Daoy (cell line): ENCODE measurements at regions not wholly inside any gene's neighbourhood (a gene's known extent, or its start where the extent isn't known, plus 50 kb on each side); places are given as distances from the start of the nearest gene placed in this dataset.

ENCODE experiments used
- DNase-seq: peaks from one replicate; pipeline ENCODE4 v3.0.0-alpha.2; 2015; ENCODE audit warnings: low read depth

DNA sequence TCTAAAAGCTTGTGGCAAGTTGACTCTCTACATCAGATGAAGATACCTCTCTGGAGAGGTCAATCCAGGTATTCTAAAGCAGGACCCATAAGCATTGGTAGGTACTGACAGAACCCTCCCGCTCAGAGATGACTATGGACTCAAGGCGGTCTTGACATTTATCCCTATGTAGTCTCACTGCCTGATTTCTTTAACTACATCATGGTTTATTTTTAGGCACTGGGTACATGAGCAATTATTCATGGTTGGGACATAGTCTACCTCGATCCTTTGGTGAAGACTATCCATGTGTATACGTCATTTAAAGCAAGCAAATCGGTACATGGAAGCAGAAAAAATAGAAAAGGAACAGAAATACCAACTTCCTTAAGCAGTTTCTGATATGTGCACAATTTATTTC is 136.2 kb upstream of the TAB2 start:
- DNase-seq, result no peak

DNA sequence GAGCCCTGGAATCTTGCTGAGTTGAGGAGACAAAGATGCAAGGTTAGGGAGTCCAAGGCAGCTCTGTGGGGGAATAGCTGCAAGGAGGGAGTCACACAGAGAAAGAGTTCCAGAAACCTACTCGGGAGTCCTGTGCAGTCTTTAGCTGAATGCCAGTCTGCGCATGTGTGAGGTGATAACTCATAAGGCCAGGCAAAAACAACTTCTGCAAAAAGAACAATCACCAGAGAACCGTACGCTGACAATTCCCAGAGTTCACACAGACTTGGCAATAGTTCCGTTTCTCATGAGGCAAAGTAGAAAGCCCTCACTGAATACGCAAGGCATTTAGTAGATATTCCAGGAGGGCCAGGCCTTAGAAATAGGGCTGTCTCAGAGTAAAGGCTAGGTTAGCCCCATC is 135.2 kb upstream of the TAB2 start:
- no peak for DNase-seq

DNA sequence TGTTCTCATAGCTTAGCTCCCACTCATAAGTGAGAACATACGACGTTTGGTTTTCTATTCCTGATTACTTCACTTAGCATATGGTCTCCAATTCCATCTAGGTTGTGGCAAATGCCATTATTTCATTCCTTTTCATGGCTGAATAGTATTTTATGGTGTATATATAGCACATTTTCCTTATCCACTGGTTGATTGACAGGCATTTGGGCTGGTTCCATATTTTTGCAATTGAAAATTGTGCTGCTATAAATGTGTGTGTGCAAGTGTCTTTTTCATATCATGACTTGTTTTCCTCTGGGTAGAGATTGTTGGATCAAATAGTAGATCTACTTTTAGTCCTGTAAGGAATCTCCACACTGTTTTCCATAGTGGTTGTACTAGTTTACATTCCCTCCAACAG is 133.0 kb upstream of the TAB2 start:
- no peak for DNase-seq

DNA sequence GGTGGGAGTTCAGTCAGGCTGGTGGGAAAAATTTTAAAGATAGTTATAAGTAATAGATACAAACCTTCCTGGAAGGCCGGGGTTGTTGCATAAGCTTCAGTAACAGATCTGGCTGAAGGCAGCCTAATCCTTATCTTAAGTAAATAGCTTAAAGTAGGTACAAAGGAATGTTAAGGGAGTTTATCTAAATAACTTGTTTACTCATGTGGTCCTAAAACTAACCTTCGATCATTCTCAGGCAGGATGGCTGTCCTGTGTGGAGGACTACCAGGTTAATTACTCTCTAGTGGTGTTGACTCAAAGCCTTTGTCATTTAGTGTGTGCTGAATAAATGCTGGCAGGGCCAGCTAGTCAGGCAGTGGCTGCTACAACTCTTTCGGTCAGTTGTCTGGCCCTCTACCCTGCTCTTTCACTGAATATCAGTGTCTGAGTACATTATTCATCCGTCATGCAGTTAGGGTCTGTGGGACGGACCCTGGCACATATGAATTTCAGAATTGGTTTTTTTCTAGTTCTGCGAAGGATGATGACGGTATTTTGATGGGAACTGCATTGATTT is 131.6 kb upstream of the TAB2 start:
- DNase-seq, result no peak

DNA sequence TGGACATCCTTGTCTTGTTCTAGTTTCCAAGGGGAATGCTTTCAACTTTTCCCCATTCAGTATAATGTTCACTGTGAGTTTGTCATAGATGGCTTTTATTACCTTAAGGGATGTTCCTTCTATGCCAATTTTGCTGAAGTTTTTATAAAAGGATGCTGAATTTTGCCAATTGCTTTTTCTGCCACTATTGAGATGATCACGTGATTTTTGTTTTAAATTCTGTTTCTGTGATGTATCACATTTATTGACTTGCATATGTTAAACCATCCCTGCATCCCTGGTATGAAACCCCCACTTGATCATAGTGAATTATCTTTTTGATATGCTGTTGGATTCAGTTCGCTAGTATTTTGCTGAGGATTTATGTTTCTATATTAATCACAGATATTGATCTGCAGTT is 130.6 kb upstream of the TAB2 start:
- DNase-seq, result no peak

DNA sequence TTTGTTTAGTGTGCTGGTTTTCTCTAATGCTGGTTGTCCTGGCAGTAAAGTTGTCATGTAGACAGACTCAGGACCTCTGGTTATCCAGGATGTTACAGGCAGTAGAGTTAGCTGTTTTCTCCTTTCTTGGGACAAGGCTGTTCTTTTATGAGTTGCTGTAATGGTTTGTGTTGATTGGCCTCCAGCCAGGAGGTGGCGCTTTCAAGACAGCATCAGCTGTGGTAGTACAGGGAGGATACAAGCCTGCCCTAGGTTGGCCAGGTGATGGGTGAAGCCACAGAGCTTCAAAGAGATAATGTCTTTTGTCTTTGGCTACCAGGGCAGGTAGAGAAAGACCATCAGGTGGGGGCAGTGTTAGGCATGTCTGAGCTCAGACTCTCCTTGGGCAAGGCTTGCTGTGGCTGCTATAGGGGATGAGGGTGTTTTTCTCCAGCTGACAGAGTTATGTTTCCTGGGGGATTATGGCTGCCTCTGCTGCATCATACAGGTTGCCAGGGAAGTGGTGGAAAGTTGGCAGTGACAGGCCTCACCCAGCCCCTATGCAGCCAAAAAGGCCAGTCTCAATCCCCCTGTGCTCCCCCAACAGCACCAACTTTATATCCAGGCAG is 127.2 kb upstream of the TAB2 start:
- DNase-seq, result peak; percentile 55

DNA sequence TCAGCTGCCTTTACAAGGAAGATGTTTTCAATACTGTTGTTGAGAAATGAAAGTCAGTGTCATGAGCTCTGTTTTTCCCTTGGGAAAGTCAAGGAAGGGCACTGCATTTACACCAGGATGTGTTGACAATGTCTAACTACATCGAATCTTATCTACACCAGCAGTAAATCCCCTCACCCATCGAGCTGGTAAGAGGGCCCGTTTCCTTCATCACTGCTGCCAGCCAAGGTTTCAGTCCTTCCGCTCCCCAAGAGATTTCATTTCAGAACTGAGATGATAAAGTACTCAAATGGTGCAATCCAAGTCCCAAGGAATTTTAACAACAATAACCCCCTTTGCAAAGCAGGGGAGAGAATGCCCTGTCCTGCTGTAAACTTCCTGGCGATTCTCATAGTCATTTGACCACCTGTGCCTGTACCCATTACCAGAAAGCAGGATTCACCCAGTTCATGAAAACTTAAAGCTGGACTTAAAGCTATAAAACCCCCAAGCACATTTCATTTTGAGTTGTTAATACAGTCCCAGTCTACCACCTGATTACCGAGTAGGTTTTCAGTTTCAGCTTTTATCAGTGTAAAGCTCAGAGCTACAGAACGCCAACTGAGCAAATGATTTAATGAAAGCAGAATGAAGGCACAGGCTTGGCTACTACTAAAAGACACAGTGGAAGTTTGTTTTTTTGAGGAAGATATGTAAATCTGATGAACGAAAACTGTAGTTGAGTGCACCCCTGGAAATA is 122.5 kb upstream of the TAB2 start:
- DNase-seq, result no peak

DNA sequence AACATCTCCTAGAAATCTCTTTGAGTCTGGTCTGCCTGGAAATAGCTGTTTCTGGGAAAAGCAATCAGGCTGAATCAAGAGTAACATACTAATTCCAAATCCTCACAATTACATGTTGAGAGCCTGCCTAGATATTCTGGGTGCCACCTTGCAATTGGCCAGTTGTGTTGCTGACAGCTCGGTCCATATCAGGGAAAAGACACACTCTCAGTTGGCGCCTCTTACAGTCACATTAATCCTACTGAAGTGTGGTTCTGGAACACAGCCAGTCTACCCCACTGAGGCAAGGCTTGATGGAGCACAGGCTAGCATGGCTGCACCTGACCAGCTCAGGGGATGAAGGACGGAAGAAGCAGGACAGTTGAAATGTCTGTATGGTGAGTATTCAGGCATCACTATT is 121.4 kb upstream of the TAB2 start:
- DNase-seq, result no peak

DNA sequence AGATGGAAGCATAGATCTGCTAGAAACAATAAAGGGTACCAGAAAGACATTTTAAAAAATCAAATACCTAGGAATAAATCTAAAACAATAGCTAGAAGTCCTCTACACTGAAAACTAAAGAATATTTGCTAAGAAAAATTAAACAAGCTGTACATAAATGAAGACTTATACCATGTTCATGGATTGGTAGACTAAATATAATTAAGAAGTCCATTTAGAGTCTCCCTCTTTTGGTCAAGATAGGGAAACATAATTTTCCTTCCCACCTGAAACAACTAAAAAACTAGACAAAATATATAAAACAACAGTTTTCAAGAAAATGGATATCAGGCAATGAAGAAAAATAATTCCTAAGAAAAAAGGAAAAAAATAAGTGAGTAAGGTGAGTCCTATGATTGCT is 120.0 kb upstream of the TAB2 start:
- no peak for DNase-seq

DNA sequence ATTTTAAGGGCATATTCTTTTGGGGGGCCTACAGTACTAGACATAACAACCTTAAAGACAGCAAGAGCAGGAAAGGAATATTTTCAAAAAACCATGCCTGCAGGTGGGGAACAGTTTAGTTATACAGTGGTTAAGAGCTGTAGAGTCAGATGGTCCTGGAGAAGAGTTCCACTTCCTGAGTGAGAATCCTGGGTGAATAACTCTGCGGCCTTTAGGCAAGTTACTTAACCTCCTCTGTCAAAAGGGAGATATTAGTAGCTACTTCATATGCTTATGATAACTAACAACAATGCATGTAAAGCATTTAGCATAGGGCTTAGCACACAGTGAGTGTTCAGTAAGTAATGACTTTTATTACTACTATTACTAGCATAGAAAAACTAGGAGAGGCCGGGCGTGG is 119.2 kb upstream of the TAB2 start:
- DNase-seq, result no peak

DNA sequence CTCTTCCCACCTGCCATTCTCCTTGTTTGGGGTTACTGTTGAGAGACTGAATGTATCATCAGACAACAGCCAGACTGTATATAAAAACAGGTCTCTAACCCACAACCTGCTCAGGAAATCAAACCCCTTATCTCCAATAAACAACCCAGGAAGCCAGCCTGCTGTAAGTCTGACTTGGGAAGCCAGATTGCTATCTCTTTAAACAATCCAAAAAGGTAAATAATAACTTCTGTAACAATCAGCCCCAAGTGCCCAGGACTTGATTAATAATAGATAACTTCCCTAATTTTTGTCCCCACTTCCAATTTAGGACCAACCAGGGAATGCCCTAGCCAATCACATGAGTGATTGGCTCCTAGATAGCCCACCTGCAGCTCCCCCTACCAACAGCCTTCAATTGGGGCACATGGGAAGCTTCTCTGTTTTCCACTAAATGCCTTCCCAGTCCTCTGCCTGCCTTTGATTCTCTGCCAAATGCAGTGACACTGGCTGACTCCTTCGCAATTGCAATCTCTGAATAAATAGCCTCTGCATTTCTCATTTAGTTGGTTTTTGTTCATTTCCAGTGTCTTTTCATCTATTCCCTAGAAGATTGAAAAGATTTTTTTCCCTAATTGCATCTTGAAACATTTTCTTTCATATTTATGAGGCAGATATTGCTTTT is 117.1 kb upstream of the TAB2 start:
- DNase-seq, result no peak

DNA sequence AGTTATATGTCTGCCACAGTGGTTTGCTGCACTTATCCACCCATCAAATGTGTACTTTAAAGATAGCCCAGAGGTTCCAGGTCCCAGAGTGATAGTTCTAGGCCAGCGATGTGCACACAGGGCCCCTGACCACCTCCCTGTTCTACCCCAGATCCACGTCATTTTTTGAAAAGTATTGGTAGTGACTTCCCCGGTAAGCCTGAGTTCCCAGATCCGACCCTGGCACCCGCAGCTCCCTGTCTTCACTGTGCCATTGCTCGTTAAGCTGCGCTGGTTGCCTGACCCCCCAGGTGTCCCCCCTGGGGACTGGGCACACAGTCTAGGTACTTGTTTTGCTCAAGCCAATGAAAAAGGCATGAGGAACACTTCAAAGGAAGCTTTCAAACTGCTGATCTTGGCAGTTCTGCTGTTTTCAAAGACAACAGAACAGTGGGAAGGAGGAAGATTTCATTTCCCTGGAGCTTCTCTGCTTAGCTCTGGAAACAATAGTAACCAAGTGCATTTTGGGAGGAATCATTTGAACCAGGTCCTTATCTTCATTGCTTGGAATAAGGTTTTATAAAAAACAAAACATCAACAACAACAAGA is 116.3 kb upstream of the TAB2 start:
- DNase-seq, result no peak

DNA sequence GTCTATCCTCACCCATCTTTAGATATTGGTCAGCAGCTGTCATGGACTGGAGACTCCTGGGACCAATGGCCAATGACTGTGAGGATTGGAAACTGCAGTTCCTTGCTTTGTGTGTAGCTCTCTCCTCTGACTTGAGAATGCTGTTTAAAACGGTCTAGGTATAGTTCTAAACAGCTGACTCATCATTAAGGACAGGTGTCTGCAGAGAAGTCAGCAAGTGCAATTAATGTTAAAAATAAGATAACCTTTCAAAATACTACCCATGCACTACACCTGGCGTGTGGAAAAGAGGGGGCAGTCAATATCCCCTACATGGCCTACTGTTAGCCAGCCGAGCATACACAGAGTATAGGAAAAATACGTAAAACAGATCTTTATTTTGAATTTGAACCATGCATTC is 115.4 kb upstream of the TAB2 start:
- no peak for DNase-seq

DNA sequence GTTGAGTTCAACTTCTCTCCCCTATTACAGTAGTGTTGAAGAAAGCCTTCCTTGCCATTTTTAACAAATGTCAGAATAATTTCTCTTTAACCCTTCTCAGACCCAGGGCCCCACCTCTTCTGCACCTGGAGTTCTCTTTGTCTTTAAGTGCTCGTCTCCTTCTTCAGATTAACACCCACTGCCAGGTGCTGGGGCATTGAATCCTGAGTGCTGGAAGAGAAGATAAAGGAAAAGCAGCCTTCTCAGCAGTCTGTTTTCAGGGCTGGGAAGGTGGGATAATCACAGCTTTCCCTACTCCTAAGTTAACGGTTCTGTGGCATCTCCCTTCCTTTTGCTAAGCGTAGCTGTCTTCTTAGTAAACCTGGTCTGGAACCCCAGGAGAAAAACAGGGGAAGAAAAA is 114.6 kb upstream of the TAB2 start:
- DNase-seq, result no peak

DNA sequence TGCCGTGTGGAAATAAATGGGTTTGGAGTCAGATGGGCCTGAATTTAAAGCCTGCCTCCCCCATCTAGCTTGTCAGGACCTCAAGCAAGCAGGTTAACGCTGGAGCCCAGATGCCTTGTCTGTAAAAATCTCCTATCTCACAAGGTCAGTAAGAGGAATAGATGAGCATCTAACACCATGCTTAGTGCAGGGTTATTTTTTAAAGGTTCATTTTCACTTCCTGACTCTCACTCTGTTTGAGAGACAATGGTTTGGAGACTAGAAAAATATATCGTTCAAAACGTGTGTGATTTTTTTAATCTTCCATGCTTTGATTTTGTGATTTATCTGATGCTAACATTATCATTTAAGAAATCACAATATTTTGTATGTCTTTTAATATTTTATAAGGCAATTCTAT is 114.0 kb upstream of the TAB2 start:
- no peak for DNase-seq

DNA sequence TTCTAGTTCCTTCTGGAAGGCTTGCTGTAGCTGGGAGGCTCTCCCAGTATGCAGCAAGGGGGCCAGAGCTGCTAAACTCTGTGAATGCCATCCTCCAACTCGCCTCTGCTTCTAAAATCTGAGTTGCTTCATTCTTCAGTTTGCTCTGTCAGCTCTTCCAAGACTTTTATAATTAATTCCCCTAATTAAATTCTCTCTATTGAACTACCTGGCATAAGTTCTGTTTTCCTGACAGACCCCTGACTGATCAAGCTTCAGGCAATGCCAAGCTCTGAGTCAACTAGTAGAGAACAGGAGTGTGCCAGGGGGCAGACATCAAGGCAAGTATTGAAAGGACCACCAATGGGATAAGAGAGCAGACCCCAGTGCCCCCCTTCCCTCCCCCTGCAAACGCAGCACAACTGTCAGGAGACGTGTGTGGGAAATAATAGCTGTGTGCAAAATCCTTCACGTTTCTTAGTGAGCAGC is 109.3 kb upstream of the TAB2 start:
- no peak for DNase-seq

DNA sequence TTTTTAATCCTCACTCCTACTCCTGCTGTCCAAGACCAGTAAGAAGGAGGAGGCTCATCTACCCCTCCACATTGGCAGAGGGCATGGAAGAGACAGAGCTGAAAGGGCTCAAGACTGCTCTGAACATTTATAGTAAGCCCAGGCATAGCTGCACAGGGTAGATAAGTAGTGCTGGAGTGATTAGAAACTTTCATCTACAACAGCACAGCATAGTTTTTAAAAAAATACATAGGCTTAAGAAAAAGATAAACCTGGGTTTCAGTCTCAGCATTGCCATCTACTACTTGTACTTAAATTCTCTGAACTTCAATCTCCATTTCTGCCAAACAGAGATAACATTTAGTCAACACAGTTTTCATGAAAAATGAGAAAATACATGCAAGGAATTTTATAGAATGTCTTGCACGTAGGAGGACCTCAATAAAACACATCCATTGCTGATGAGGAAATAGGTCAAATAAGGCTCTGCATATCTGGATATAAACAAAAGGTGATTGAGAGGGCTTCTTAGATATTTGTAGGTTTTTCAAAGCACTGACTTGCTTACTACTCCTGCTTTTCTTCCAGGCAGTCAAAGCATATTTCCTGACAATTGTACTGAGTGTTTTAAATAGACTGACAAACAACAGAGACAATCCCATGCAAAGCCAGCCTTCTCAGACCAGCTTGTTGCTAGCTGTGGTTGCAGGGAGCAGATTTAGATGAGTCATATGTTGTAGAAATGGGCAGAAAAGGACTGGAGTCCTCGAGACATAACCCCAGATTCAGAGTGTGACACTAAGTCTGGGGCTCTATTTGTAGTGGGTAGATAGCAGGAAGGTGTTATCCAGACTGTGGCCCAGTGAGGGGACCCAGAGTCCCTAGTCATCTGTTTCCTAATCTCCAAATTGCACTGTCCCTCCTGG is 107.4 kb upstream of the TAB2 start:
- no peak for DNase-seq

DNA sequence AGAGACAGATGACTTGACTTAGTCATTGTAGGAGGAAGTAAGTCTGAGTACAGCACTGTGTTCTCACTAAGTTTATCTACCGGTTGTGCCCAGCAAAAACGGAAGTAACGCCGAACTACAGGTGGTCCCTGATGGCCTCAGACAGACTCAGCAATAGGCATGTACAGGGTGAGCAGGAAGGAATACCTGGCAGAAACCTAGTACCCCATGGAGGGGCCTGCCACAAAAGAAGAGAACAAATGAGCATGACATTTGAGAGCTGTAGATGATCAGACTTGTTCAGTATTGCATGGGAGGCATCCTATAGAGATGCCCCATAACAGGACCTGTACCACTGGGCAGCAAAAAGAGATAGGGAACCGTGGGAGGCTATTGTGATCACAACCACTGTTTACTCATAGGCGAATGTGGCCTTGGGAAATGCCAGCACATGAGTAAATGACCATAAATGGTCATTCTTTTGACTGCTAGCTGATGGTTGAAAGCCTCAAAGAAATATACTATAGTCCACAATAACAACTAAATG is 106.4 kb upstream of the TAB2 start:
- no peak for DNase-seq

DNA sequence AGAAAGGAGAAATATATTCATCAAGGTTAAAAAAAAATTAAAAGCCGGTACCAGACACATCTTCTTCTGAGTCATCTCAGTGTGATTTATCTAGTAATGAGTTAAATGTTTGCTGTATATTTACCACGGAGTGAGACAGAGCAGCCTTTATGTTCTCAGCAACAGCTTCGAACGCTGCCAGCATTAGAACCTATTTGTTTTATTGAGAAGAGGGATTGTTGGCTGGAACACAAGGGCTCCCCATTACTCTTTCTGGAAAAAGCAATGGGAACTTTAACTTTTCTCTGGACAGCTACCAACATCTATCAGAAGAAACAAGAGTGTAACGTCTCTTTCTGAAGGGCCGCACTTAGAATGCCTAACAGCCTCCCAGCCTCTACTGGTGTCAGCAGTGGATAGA is 105.3 kb upstream of the TAB2 start:
- DNase-seq, result no peak

DNA sequence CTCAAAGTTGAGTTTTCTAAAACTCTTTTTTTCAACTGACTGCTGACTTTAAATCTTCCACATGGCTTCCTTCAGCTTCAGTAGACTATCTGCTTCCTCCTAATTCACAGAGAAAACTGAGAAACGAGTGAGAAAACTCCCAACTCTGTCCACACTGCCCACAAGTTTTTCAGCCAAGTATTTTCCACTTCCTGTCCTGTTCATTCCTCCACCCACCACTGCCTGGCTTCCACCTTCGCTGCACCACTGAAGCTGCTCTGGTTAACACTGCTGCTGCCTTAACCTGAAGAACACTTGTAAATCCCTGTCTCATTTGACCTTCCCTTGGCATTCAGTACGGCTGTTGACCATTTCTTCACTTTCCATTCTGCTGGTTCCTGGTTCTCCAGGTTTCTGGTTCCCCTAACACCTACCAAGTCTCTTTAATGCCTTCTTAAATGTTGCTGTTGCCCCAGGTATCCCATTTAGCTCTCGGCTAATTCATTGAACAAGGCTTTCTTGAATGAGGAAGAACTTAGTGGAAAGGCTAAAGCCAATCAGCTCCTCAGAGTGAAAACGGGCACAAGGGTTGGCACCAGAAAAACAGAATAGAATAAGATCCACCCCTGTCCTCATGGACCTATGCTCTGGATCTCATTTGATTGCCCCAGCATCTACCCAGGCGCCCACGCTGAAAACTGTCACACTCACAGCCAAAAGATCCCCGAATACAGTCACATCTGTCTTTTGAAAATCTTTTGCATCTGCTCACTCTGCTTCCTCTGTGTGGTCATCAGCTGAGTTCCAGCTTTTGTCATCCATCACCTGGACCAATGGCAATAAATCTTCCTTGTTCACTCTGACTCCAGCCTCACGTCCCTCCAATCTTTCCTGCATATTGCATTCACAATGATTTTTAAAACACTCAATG is 104.4 kb upstream of the TAB2 start:
- DNase-seq, result no peak
